Colonic mucosa (tissue), 4 donors: ENCODE measurements at regions not wholly inside any gene's neighbourhood (a gene's known extent, or its start where the extent isn't known, plus 50 kb on each side); places are given as distances from the start of the nearest gene placed in this dataset.

ENCODE experiments used
- DNase-seq: peaks from one replicate; pipeline ENCODE4 v3.0.0-alpha.2; 2020
- H3K27ac ChIP-seq: fragments of 200-600 bp; one replicate; pipeline ENCODE4 v1.8.0; 2021
- H3K27me3 ChIP-seq: fragments of 200-600 bp; one replicate; pipeline ENCODE4 v1.8.0; 2021
- H3K36me3 ChIP-seq: fragments of 200-600 bp; one replicate; pipeline ENCODE4 v1.8.0; 2021
- H3K4me1 ChIP-seq: fragments of 200-600 bp; one replicate; pipeline ENCODE4 v1.8.0; 2021; ENCODE audit warnings: mild to moderate bottlenecking
- H3K4me3 ChIP-seq: fragments of 200-600 bp; one replicate; pipeline ENCODE4 v1.8.0; 2021
- H3K9ac ChIP-seq, 2 donors: one replicate each; pipeline ENCODE4 v1.7.0; 2013; ENCODE audit warnings: control low read depth in 2 of 2, low read depth in 2 of 2, low read length in 2 of 2
- H3K9me3 ChIP-seq: fragments of 200-600 bp; one replicate; pipeline ENCODE4 v1.8.0; 2021
- CTCF ChIP-seq: fragments of 200-600 bp; IDR thresholded peaks from one replicate; pipeline ENCODE4 v1.8.0; 2022; ENCODE audit warnings: antibody characterized with exemption, mild to moderate bottlenecking
- intact Hi-C: fragments of 100-400 bp; cut with DNase I; formaldehyde crosslinking; loops from one replicate; pipeline ENCODE4 v1.14.1; 2022
- donor health status: healthy.
- donor health status: DM: no; HTN: no; CAD: no.
- donor health status: DM: no; HTN: no; CAD: no.

- Histone ChIP-seq H3K9me3 (no peaks in the 10 kb centered on the region), H3K36me3 (no peaks in the 10 kb centered on the region), H3K4me3 (no peak overlapping the region), H3K27me3 (no peaks in the 10 kb centered on the region), H3K27ac (no peak overlapping the region), H3K9ac (no peak overlapping the region), H3K4me1 (no peaks in the 10 kb centered on the region)
- intact Hi-C loops = no loop called here
- TF ChIP-seq CTCF = no peak
- no peak for DNase-seq
Measured at GRCh38 chr7:49580761-49581160, 192.7 kb upstream of the VWC2 start.

- no peaks in the 10 kb centered on the region for H3K4me1 ChIP-seq
- H3K36me3 ChIP-seq = no peaks in the 10 kb centered on the region
- H3K27me3 ChIP-seq = no peaks in the 10 kb centered on the region
- TF ChIP-seq CTCF = no peak
- no peak overlapping the region for H3K9ac ChIP-seq
- intact Hi-C loops = no loop called here
- H3K4me3 ChIP-seq = no peak overlapping the region
- no peaks in the 10 kb centered on the region for H3K9me3 ChIP-seq
- H3K27ac ChIP-seq = no peak overlapping the region
- DNase-seq = no peak
Measured at GRCh38 chr7:49583440-49583839, 190.0 kb upstream of the VWC2 start.

- Histone ChIP-seq H3K27ac (no peak overlapping the region), H3K9me3 (no peaks in the 10 kb centered on the region), H3K4me3 (no peak overlapping the region), H3K36me3 (no peaks in the 10 kb centered on the region), H3K4me1 (no peaks in the 10 kb centered on the region), H3K9ac (no peak overlapping the region), H3K27me3 (no peaks in the 10 kb centered on the region)
- intact Hi-C loops = no loop called here
- TF ChIP-seq CTCF = no peak
- no peak for DNase-seq
Measured at GRCh38 chr7:49596701-49597491, 176.5 kb upstream of the VWC2 start.

GRCh38 chr7:49597805-49598204 is 175.6 kb upstream of the VWC2 start:
- H3K4me1 ChIP-seq = no peaks in the 10 kb centered on the region
- no peak overlapping the region for H3K4me3 ChIP-seq
- intact Hi-C loops = no loop called here
- H3K27ac ChIP-seq = no peak overlapping the region
- H3K9ac ChIP-seq = no peak overlapping the region
- no peaks in the 10 kb centered on the region for H3K9me3 ChIP-seq
- no peak for DNase-seq
- no peak for TF ChIP-seq CTCF
- no peaks in the 10 kb centered on the region for H3K27me3 ChIP-seq
- no peaks in the 10 kb centered on the region for H3K36me3 ChIP-seq

- H3K9me3 ChIP-seq = no peaks in the 10 kb centered on the region
Measured at GRCh38 chr7:49611951-49612350, 161.5 kb upstream of the VWC2 start.

More at GRCh38 chr7:49611951-49612350, 161.5 kb upstream of the VWC2 start:
- Histone ChIP-seq H3K4me3 (no peak overlapping the region), H3K27me3 (no peaks in the 10 kb centered on the region), H3K4me1 (no peaks in the 10 kb centered on the region), H3K27ac (no peak overlapping the region), H3K36me3 (no peaks in the 10 kb centered on the region), H3K9ac (no peak overlapping the region)
- DNase-seq = no peak
- TF ChIP-seq CTCF = no peak
- intact Hi-C loops = no loop called here
